OCI-LY3 (cell line): ENCODE measurements at regions not wholly inside any gene's neighbourhood (a gene's known extent, or its start where the extent isn't known, plus 50 kb on each side); places are given as distances from the start of the nearest gene placed in this dataset.
A peak's percentile ranks its signal among the peaks of the same experiment; 100 is the strongest.

Experiments used
- H2AFZ ChIP-seq: fragments of 200-600, 300-600 bp; shearing (Covaris generic); 2 replicates; pipeline ENCODE4 v1.6.0; 2014; ENCODE audit warnings: antibody characterized with exemption, low read depth, low read length
- H3K27ac ChIP-seq: fragments of 200-600, 300-600 bp; sonication (generic); 2 replicates; pipeline ENCODE4 v1.5.1; 2014; ENCODE audit warnings: mild to moderate bottlenecking, low read length, moderate library complexity, mixed read lengths
- H3K27me3 ChIP-seq: fragments of 200-600, 300-600 bp; sonication (generic); 2 replicates; pipeline ENCODE4 v1.6.1; 2014; ENCODE audit warnings: low read depth, low read length, mixed read lengths
- H3K36me3 ChIP-seq: fragments of 200-600, 300-600 bp; sonication (generic); replicated peaks from 2 replicates; pipeline ENCODE3; 2014; ENCODE audit warnings: low read depth, low read length, mixed read lengths
- H3K4me1 ChIP-seq: fragments of 300-600, 200-600 bp; sonication (generic); 2 replicates; pipeline ENCODE4 v1.6.1; 2014; ENCODE audit warnings: low read length, mixed read lengths
- H3K4me2 ChIP-seq: fragments of 200-600, 300-600 bp; sonication (generic); 2 replicates; pipeline ENCODE4 v1.6.1; 2014; ENCODE audit warnings: low read length, mixed read lengths
- H3K4me3 ChIP-seq: fragments of 300-600, 200-600 bp; sonication (generic); 2 replicates; pipeline ENCODE4 v1.5.1; 2014; ENCODE audit warnings: antibody characterized with exemption, mild to moderate bottlenecking, low read length, moderate library complexity
- H3K79me2 ChIP-seq: fragments of 300-600, 200-600 bp; shearing (Covaris generic); 2 replicates; pipeline ENCODE4 v1.6.1; 2014; ENCODE audit warnings: mild to moderate bottlenecking, low read length, mixed read lengths
- H3K9ac ChIP-seq: fragments of 300-600, 200-600 bp; shearing (Covaris generic); 2 replicates; pipeline ENCODE4 v1.6.0; 2014; ENCODE audit warnings: mild to moderate bottlenecking, low read length, moderate library complexity
- H3K9me3 ChIP-seq: fragments of 200-600, 300-600 bp; shearing (Covaris generic); 2 replicates; pipeline ENCODE4 v1.6.1; 2014; ENCODE audit warnings: low read length, mixed read lengths; ENCODE audit not compliant: insufficient read depth
- H4K20me1 ChIP-seq: fragments of 200-600, 300-600 bp; sonication (generic); 2 replicates; pipeline ENCODE4 v1.6.1; 2016; ENCODE audit warnings: low read length, mixed read lengths; ENCODE audit not compliant: insufficient read depth
- CTCF ChIP-seq: fragments of 200-600, 300-600 bp; sonication (generic); IDR thresholded peaks from 2 replicates; pipeline ENCODE4 v1.5.1; 2014; ENCODE audit warnings: antibody characterized with exemption, low read length, low read depth
- EZH2phosphoT487 ChIP-seq: fragments of 200-600 bp; shearing (Covaris generic); IDR thresholded peaks from 2 replicates; pipeline ENCODE4 v1.6.1; 2018; ENCODE audit warnings: antibody characterized with exemption, mixed run types, low read depth

- Histone ChIP-seq H3K27me3 (no peaks in the 10 kb centered on the region), H4K20me1 (no peaks in the 10 kb centered on the region), H2AFZ (0 out of 2 replicates have a peak overlapping the region, but pooled peaks have one; percentile 12), H3K9me3 (no peaks in the 10 kb centered on the region), H3K4me1 (peaks cover 61% of the 10 kb centered on the region), H3K79me2 (no peaks in the 10 kb centered on the region), H3K36me3 (no peaks in the 10 kb centered on the region), H3K4me2 (peak overlapping the region; percentile 77), H3K27ac (peak overlapping the region; percentile 91), H3K4me3 (peak overlapping the region; percentile 62), H3K9ac (peak overlapping the region; percentile 46; the same call in 1 of the 2 replicates)
- no peak for TF ChIP-seq EZH2phosphoT487
- TF ChIP-seq CTCF: no peak
Observed at GRCh38 chr9:80156756-80157472, 585.1 kb downstream of the TLE4 start.

- Histone ChIP-seq H3K4me1 (peaks cover 61% of the 10 kb centered on the region), H3K4me3 (peak overlapping the region; percentile 32)
- TF ChIP-seq EZH2phosphoT487 (no peak), CTCF (no peak)
Observed at GRCh38 chr9:80156262-80156661, 584.5 kb downstream of the TLE4 start.

GRCh38 chr9:80147866-80148265 is 576.1 kb downstream of the TLE4 start:
- H4K20me1 ChIP-seq: no peaks in the 10 kb centered on the region
- H2AFZ ChIP-seq: no peak overlapping the region
- no peak overlapping the region for H3K9ac ChIP-seq
- H3K79me2 ChIP-seq: no peaks in the 10 kb centered on the region
- no peak overlapping the region for H3K27ac ChIP-seq
- H3K36me3 ChIP-seq: no peaks in the 10 kb centered on the region
- no peak overlapping the region for H3K4me2 ChIP-seq
- H3K27me3 ChIP-seq: 0 out of 2 replicates have a peak, but pooled peaks cover 5% of the 10 kb centered on the region
- TF ChIP-seq EZH2phosphoT487 (no peak), CTCF (no peak)
- H3K4me1 ChIP-seq: peaks cover 16% of the 10 kb centered on the region
- H3K9me3 ChIP-seq: peaks cover 3% of the 10 kb centered on the region; the same call in 1 of the 2 replicates
- H3K4me3 ChIP-seq: no peak overlapping the region

More at GRCh38 chr9:80156262-80156661, 584.5 kb downstream of the TLE4 start:
- Histone ChIP-seq H3K9ac (peak overlapping the region; percentile 11; the same call in 1 of the 2 replicates), H3K4me2 (peak overlapping the region; percentile 77), H3K9me3 (no peaks in the 10 kb centered on the region), H2AFZ (no peak overlapping the region), H3K27me3 (no peaks in the 10 kb centered on the region), H3K36me3 (no peaks in the 10 kb centered on the region), H3K27ac (peak overlapping the region; percentile 91), H3K79me2 (no peaks in the 10 kb centered on the region), H4K20me1 (no peaks in the 10 kb centered on the region)

- Histone ChIP-seq H3K9ac (no peak overlapping the region), H3K79me2 (no peaks in the 10 kb centered on the region), H4K20me1 (no peaks in the 10 kb centered on the region), H3K27ac (no peak overlapping the region), H3K27me3 (0 out of 2 replicates have a peak, but pooled peaks cover 5% of the 10 kb centered on the region), H3K4me3 (no peak overlapping the region), H2AFZ (no peak overlapping the region), H3K9me3 (peaks cover 3% of the 10 kb centered on the region; the same call in 1 of the 2 replicates), H3K4me1 (peaks cover 16% of the 10 kb centered on the region), H3K4me2 (no peak overlapping the region), H3K36me3 (no peaks in the 10 kb centered on the region)
- TF ChIP-seq EZH2phosphoT487 (no peak), CTCF (peak; percentile 54)
Observed at GRCh38 chr9:80146466-80146865, 574.7 kb downstream of the TLE4 start.
